ENCODE measurements at regions not wholly inside any gene's neighbourhood (a gene's known extent, or its start where the extent isn't known, plus 50 kb on each side); places are given as distances from the start of the nearest gene placed in this dataset.

DNA sequence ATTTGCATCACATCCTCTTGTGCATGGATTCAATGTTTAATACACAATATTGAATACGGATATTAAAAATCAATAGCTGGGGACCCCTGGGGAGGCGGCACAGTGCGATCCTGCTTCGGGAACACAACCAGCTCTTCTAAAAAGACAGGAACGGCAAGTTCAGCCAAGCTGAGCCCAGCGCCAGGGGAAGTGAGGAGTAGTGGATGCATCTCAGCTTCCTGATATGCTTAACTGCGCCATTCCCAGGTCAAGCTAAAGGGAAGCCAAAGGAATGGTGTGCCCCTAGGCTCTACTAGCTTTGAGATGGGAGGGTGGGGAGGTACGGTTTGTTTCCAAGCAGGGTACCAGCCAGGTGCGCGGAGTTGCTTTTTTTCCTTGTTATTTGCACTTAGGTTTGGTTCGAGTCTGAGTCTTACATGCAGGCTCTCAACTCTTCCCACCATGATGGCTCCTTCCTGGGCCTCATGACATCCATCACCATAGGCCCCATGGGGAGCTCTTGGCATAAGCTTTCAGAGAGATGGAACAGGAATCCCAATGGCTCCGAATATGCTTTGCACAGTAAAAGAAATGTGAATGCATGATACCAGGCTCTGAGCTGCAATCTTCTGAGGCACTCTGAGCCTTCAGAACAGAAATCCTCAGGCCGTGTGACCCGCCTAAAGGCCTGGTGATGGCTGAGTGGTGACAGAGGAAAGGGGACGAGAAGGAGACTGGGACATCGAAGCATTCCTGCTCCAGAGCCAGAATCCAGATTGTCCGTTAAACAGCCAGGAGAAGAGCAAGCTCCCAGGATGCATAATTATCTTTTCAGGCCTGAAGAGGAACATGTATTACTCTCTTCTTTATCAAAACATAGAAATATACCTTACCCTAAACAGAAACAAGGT is 51.8 kb upstream of the BCOR start:
- no peak for DNase-seq (ENCODE audit: low read depth)
- H3K4me3 ChIP-seq (ENCODE audit: low read depth, low read length): no peak overlapping the region
- TF ChIP-seq, protein P1, sequence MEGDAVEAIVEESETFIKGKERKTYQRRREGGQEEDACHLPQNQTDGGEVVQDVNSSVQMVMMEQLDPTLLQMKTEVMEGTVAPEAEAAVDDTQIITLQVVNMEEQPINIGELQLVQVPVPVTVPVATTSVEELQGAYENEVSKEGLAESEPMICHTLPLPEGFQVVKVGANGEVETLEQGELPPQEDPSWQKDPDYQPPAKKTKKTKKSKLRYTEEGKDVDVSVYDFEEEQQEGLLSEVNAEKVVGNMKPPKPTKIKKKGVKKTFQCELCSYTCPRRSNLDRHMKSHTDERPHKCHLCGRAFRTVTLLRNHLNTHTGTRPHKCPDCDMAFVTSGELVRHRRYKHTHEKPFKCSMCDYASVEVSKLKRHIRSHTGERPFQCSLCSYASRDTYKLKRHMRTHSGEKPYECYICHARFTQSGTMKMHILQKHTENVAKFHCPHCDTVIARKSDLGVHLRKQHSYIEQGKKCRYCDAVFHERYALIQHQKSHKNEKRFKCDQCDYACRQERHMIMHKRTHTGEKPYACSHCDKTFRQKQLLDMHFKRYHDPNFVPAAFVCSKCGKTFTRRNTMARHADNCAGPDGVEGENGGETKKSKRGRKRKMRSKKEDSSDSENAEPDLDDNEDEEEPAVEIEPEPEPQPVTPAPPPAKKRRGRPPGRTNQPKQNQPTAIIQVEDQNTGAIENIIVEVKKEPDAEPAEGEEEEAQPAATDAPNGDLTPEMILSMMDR (conservative IDR thresholded peaks at IDR 0.05; ENCODE audit: low read depth, low read length): no peak

DNA sequence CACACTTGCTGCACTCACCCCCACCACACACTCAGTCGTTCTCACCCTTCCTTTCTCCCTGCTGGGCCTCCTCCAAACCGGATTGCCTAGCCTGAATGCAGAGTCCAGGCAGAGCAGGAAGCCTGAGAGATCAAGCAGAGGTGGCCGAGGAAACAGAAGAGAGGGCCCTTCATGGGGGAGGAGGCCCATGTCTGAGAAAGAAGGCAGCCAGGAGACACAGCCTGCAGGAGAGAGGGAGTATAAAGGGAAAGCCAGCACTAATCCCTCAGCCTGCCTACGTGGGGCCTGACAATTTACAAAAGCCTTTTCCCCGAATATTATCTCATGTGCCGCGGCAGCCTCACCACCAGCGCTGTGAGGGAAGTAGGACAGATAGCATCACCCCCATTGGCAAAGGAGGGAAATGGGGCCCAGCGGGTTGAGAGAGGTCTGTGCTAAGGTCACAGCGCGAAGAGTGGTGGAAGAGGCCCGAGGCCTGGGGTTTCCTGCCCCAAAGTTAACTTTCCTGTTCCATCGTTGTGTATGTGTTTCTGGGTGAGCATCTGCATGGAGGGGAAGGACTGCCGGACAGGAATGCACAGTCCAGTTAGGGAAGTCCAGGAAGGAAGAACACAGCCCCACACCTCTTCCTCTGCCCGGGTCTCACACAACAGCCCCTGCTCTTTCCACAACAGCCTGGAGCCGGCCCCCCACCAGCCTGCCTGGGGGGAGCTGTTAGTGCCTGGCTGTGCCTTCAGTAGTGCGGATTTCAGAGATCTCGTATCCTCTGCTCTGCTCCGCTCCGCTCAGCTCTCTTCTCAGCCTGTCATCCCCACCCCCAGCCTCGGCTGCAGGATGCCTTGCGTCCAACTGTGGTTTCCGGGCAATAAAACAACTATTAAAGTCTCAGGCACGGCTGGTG is 50.9 kb upstream of the BCOR start:
- no peak overlapping the region for H3K4me3 ChIP-seq (ENCODE audit: low read depth, low read length)
- TF ChIP-seq, protein P1 (conservative IDR thresholded peaks at IDR 0.05; ENCODE audit: low read depth, low read length): no peak
- peak; percentile 55 for DNase-seq (ENCODE audit: low read depth)

GRCh38 chrX:40147971-40148370 is 50.2 kb upstream of the BCOR start:
- no peak overlapping the region for H3K4me3 ChIP-seq (ENCODE audit: low read depth, low read length)
- DNase-seq (ENCODE audit: low read depth): no peak
- TF ChIP-seq, protein P1 (conservative IDR thresholded peaks at IDR 0.05; ENCODE audit: low read depth, low read length): no peak
